ENCODE measurements at regions not wholly inside any gene's neighbourhood (a gene's known extent, or its start where the extent isn't known, plus 50 kb on each side); places are given as distances from the start of the nearest gene placed in this dataset.

DNA sequence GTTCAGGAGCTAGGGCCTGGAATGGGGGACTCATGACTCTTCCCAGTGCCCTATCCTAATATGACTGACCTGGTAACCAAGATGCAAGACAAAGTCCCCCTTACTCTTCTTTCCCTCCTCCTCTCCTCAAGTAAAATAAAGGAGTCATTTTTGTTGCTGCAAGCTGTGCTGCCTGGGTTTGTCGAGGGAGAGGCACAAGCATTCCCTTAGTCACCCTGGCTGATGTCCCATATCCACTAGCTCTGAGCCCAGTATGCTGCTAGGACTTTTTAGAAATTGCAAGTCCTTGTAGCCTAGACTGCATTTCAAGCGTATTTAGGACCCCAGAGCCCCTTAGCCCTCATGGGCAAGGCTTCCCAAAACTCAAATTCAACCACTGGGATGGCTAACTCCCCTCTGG, 338.5 kb upstream of the SETBP1 start:
- TF ChIP-seq RAD21 (IDR thresholded peaks at IDR 0.05; ENCODE audit: low read depth) (no peak), EZH2 (IDR thresholded peaks at IDR 0.05) (no peak), CEBPB (IDR thresholded peaks at IDR 0.05; ENCODE audit: low read depth) (no peak)
- TF ChIP-seq, protein P1, sequence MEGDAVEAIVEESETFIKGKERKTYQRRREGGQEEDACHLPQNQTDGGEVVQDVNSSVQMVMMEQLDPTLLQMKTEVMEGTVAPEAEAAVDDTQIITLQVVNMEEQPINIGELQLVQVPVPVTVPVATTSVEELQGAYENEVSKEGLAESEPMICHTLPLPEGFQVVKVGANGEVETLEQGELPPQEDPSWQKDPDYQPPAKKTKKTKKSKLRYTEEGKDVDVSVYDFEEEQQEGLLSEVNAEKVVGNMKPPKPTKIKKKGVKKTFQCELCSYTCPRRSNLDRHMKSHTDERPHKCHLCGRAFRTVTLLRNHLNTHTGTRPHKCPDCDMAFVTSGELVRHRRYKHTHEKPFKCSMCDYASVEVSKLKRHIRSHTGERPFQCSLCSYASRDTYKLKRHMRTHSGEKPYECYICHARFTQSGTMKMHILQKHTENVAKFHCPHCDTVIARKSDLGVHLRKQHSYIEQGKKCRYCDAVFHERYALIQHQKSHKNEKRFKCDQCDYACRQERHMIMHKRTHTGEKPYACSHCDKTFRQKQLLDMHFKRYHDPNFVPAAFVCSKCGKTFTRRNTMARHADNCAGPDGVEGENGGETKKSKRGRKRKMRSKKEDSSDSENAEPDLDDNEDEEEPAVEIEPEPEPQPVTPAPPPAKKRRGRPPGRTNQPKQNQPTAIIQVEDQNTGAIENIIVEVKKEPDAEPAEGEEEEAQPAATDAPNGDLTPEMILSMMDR (IDR thresholded peaks at IDR 0.05 in 2 of 3, conservative IDR thresholded peaks at IDR 0.05 in 1 of 3; ENCODE audit: borderline replicate concordance in 1 of 3, insufficient read depth in 1 of 3, low read depth in 2 of 3, low read length in 2 of 3) = no peak

All from HCT116 (cell line).